ENCODE measurements at regions not wholly inside any gene's neighbourhood (a gene's known extent, or its start where the extent isn't known, plus 50 kb on each side); places are given as distances from the start of the nearest gene placed in this dataset.

DNA sequence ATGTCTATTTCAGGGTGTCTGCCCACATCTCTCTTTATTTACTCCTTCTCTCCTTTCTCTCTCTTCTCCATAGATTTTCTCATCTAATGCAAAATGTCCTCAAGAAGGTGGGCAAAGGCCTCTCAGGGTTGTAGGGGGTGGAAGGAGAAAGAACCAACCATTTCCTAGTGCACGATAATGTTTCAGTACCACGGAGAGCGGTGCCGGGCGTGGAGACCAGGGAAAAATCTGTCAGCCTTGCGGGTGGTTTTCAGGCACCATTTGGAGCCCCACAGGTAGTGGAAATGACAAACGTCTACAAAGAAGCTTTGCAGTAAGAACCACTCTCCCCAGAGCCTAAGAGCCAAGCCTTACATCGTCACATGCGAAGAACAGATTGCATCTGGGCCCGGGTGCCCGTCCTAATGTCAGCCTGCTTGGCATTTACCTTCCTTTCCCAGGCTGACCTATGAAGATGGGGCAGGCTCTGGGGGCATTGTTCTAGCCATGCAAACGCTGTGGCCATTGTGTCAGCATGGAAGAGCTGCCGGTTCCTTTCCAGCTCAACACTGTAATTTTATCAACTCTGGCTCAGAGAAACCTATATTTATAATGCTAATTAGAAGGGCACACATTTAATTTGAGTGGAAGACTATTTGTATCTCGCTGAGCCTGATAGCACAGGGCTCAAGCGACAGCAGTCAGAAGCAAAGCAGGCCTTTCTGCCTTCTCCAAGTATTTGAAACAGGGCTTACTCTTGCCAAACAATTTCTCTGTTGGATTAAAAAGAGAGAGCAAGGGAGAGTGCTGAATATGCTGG is 430.1 kb upstream of the WWC1 start:
- no peak overlapping the region for H3K27ac ChIP-seq
- TF ChIP-seq, protein P1, sequence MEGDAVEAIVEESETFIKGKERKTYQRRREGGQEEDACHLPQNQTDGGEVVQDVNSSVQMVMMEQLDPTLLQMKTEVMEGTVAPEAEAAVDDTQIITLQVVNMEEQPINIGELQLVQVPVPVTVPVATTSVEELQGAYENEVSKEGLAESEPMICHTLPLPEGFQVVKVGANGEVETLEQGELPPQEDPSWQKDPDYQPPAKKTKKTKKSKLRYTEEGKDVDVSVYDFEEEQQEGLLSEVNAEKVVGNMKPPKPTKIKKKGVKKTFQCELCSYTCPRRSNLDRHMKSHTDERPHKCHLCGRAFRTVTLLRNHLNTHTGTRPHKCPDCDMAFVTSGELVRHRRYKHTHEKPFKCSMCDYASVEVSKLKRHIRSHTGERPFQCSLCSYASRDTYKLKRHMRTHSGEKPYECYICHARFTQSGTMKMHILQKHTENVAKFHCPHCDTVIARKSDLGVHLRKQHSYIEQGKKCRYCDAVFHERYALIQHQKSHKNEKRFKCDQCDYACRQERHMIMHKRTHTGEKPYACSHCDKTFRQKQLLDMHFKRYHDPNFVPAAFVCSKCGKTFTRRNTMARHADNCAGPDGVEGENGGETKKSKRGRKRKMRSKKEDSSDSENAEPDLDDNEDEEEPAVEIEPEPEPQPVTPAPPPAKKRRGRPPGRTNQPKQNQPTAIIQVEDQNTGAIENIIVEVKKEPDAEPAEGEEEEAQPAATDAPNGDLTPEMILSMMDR (conservative IDR thresholded peaks at IDR 0.05), result no peak

DNA sequence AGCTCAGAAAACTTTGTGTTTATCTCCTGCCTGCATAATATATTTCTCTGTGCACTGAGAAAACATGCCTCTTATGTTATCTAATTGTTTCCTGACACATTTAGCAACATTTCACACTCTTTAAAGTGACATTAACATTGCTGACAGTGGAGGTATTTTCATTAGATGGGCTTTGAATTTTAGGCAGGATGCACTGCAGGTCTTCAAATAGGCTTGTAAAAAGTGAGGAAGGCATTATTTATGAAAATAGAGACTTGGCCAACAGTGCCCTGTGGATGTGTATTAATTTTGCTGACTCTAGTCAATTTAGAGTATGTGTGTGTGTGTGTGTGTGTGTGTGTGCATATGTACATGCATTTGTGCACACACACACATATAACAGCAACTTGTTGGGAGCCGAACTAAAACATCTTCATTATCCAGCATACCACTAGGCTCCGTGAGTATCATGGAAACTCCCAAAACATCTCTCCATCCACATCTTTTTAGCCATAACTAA is 429.5 kb upstream of the WWC1 start:
- TF ChIP-seq, protein P1 (conservative IDR thresholded peaks at IDR 0.05), result no peak
- no peak overlapping the region for H3K27ac ChIP-seq

GRCh38 chr5:167863883-167864282 is 427.6 kb upstream of the WWC1 start:
- no peak overlapping the region for H3K27ac ChIP-seq
- TF ChIP-seq, protein P1 (conservative IDR thresholded peaks at IDR 0.05), result no peak

GRCh38 chr5:167864801-167865200 is 426.6 kb upstream of the WWC1 start:
- TF ChIP-seq, protein P1 (conservative IDR thresholded peaks at IDR 0.05), result no peak
- no peak overlapping the region for H3K27ac ChIP-seq

DNA sequence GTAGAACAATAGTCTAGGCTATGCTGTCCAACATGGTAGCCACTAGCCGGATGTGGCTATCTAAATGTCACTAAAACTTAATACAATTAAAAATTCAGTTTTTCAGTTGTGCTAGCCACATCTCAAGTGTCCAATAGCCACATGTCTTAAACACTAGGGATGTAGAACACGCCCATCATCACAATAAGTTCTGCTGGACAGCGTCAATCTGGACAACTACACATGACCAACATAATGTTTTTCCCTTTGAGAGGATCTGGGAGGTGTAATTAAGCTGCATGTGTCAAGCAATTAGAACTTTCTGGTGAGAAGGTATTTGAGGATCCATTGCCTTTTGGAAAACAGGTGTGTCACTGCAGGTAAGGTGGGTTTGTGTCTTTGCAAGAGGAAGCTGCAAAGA is 424.6 kb upstream of the WWC1 start:
- TF ChIP-seq, protein P1 (conservative IDR thresholded peaks at IDR 0.05), result no peak
- H3K27ac ChIP-seq, result no peak overlapping the region

DNA sequence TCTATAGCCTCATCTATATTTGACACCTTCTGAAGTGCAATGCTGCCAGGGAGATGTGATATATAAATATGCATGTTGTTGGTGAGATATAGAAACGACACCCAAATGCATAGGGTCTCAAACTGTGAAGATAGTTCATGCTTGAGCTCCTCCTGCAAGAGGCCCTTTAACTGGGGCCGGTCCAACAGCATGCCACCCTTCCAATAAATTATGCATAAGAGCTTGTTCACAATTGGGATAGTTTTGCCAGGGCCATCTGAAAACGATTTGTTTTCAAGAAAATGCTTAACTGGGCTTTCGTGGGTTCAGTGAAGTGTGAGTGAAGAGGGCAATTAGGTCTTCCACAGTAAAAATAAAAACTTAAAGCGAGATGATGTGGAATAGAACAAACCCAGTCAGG is 424.2 kb upstream of the WWC1 start:
- H3K27ac ChIP-seq, result no peak overlapping the region
- TF ChIP-seq, protein P1 (conservative IDR thresholded peaks at IDR 0.05), result no peak

GRCh38 chr5:167869125-167869524 is 422.3 kb upstream of the WWC1 start:
- TF ChIP-seq, protein P1 (conservative IDR thresholded peaks at IDR 0.05), result no peak
- H3K27ac ChIP-seq, result no peak overlapping the region
